Caco-2 (cell line): ENCODE measurements at regions not wholly inside any gene's neighbourhood (a gene's known extent, or its start where the extent isn't known, plus 50 kb on each side); places are given as distances from the start of the nearest gene placed in this dataset.

Experiments used
- BruUV-seq: library from RNA; stranded (reverse); fragments of 400-500 nt; replicated peaks from 2 replicates; lab custom pipeline; 2021; lab: Mats Ljungman, UMichigan
- CTCF ChIA-PET: fragments of 300-600 bp; sonication (Branson Sonifier 250); formaldehyde crosslinking; loops from one replicate; lab custom pipeline; 2022; ENCODE audit warnings: antibody characterized with exemption; lab: Charles Lee
- POLR2A ChIA-PET: fragments of 300-600 bp; sonication (Branson Sonifier 250); formaldehyde crosslinking; loops from one replicate; lab custom pipeline; 2022; ENCODE audit warnings: antibody characterized with exemption; lab: Charles Lee
- DNase-seq, 2 experiments: peaks; one replicate each; pipeline versions ENCODE4 v3.0.0 to v3.0.0-alpha.2; 2020 to 2022
- H3K27me3 ChIP-seq: replicated peaks from 2 replicates; pipeline ENCODE4 v1.6.0; 2011; ENCODE audit warnings: low read length; ENCODE audit not compliant: control insufficient read depth, insufficient read depth
- H3K36me3 ChIP-seq: 2 replicates; pipeline ENCODE4 v1.5.1; 2011; ENCODE audit warnings: low read length; ENCODE audit not compliant: control insufficient read depth, insufficient read depth
- H3K4me1 ChIP-seq: fragments of 250-450 bp; sonication (Bioruptor Pico); 2 replicates; pipeline ENCODE4 v1.5.1; 2020; ENCODE audit warnings: mild to moderate bottlenecking
- H3K4me3 ChIP-seq: 2 replicates; pipeline ENCODE4 v1.5.1; 2011; ENCODE audit warnings: low read depth, mild to moderate bottlenecking, control low read depth, low read length
- H3K9me3 ChIP-seq: fragments of 250-450 bp; sonication (Bioruptor Pico); 2 replicates; pipeline ENCODE4 v1.5.1; 2020; ENCODE audit warnings: mild to moderate bottlenecking, moderate library complexity
- H3K27ac Mint-ChIP-seq: one replicate; pipeline ENCODE4 v1.8.0; 2022; ENCODE audit warnings: mixed read lengths; ENCODE audit not compliant: unreplicated experiment
- H3K27me3 Mint-ChIP-seq: one replicate; pipeline ENCODE4 v1.8.0; 2022; ENCODE audit warnings: mixed read lengths; ENCODE audit not compliant: insufficient read depth, unreplicated experiment
- H3K36me3 Mint-ChIP-seq: one replicate; pipeline ENCODE4 v1.8.0; 2022; ENCODE audit warnings: mild to moderate bottlenecking, mixed read lengths; ENCODE audit not compliant: insufficient read depth, unreplicated experiment
- H3K4me1 Mint-ChIP-seq: one replicate; pipeline ENCODE4 v1.8.0; 2022; ENCODE audit warnings: low read depth, mixed read lengths; ENCODE audit not compliant: unreplicated experiment
- H3K4me3 Mint-ChIP-seq: one replicate; pipeline ENCODE4 v1.8.0; 2022; ENCODE audit warnings: mild to moderate bottlenecking, moderate library complexity, mixed read lengths; ENCODE audit not compliant: unreplicated experiment
- H3K9me3 Mint-ChIP-seq: one replicate; pipeline ENCODE4 v1.8.0; 2022; ENCODE audit warnings: mixed read lengths; ENCODE audit not compliant: unreplicated experiment
- CTCF ChIP-seq, 2 experiments: fragments of 200-600 bp in 1 of 2; IDR thresholded peaks; 1 replicate in 1 of 2; 2 replicates in 1 of 2; pipeline versions ENCODE4 v1.5.1 to v1.8.0; 2011 to 2022; ENCODE audit warnings: antibody characterized with exemption in 1 of 2, control low read depth in 1 of 2, inconsistent platforms in 1 of 2, low read depth in 1 of 2, low read length in 1 of 2, mild to moderate bottlenecking in 1 of 2, moderate library complexity in 1 of 2; ENCODE audit not compliant: insufficient read depth in 1 of 2, severe bottlenecking in 1 of 2, unreplicated experiment in 1 of 2
- intact Hi-C: fragments of 100-400 bp; cut with micrococcal nuclease; formaldehyde crosslinking; loops from one replicate; pipeline ENCODE4 v1.10.0; 2022; ENCODE audit not compliant: unreplicated experiment

GRCh38 chr13:33757713-33758112 is 60.2 kb upstream of the RFC3 start:
- H3K36me3 ChIP-seq = no peaks in the 10 kb centered on the region
- ChIA-PET POLR2A (no interaction called here), CTCF (no interaction called here)
- no peak overlapping the region for H3K27ac Mint-ChIP-seq
- H3K27me3 ChIP-seq = no peaks in the 10 kb centered on the region
- no TSS peak for BruUV-seq
- no peaks in the 10 kb centered on the region for H3K4me1 Mint-ChIP-seq
- 0 out of 2 replicates have a peak, but pooled peaks cover 5% of the 10 kb centered on the region for H3K4me1 ChIP-seq
- H3K9me3 Mint-ChIP-seq = no peaks in the 10 kb centered on the region
- no peak for DNase-seq
- H3K27me3 Mint-ChIP-seq = no peaks in the 10 kb centered on the region
- no peak overlapping the region for H3K4me3 ChIP-seq
- H3K4me3 Mint-ChIP-seq = no peak overlapping the region
- H3K9me3 ChIP-seq = no peaks in the 10 kb centered on the region
- H3K36me3 Mint-ChIP-seq = no peaks in the 10 kb centered on the region
- no peak for TF ChIP-seq CTCF (IDR thresholded peaks at IDR 0.05; ENCODE audit: insufficient read depth in 1 of 2, low read depth in 1 of 2, low read length in 1 of 2, severe bottlenecking in 1 of 2, unreplicated experiment in 1 of 2)
- intact Hi-C loops = no loop called here

GRCh38 chr13:33758113-33758512 is 59.8 kb upstream of the RFC3 start:
- ChIA-PET POLR2A (no interaction called here), CTCF (no interaction called here)
- BruUV-seq = no TSS peak
- no peak overlapping the region for H3K4me3 ChIP-seq
- no peaks in the 10 kb centered on the region for H3K27me3 Mint-ChIP-seq
- H3K4me1 Mint-ChIP-seq = no peaks in the 10 kb centered on the region
- H3K9me3 Mint-ChIP-seq = no peaks in the 10 kb centered on the region
- no peaks in the 10 kb centered on the region for H3K9me3 ChIP-seq
- H3K4me3 Mint-ChIP-seq = no peak overlapping the region
- H3K27me3 ChIP-seq = no peaks in the 10 kb centered on the region
- no peak for DNase-seq
- H3K27ac Mint-ChIP-seq = no peak overlapping the region
- TF ChIP-seq CTCF (IDR thresholded peaks at IDR 0.05; ENCODE audit: insufficient read depth in 1 of 2, low read depth in 1 of 2, low read length in 1 of 2, severe bottlenecking in 1 of 2, unreplicated experiment in 1 of 2) = no peak
- intact Hi-C loops = no loop called here
- 0 out of 2 replicates have a peak, but pooled peaks cover 5% of the 10 kb centered on the region for H3K4me1 ChIP-seq
- no peaks in the 10 kb centered on the region for H3K36me3 Mint-ChIP-seq
- H3K36me3 ChIP-seq = no peaks in the 10 kb centered on the region

- ChIA-PET POLR2A (no interaction called here), CTCF (interaction anchor here (1.3 kb wide), 1 partner anchor 16 kb away, joined by 3 read pairs; no protein-coding TSS in a partner anchor)
- peaks cover 9% of the 10 kb centered on the region for H3K27me3 Mint-ChIP-seq
- DNase-seq = peak in 1 of 2 experiments; percentile 21
- H3K27me3 ChIP-seq = no peaks in the 10 kb centered on the region
- intact Hi-C loops = no loop called here
- no peak overlapping the region for H3K27ac Mint-ChIP-seq
- no peak overlapping the region for H3K4me3 ChIP-seq
- H3K4me3 Mint-ChIP-seq = no peak overlapping the region
- no peaks in the 10 kb centered on the region for H3K9me3 ChIP-seq
- 0 out of 2 replicates have a peak, but pooled peaks cover 5% of the 10 kb centered on the region for H3K4me1 ChIP-seq
- no peaks in the 10 kb centered on the region for H3K36me3 ChIP-seq
- no peaks in the 10 kb centered on the region for H3K36me3 Mint-ChIP-seq
- BruUV-seq = no TSS peak
- TF ChIP-seq CTCF (IDR thresholded peaks at IDR 0.05; ENCODE audit: insufficient read depth in 1 of 2, low read depth in 1 of 2, low read length in 1 of 2, severe bottlenecking in 1 of 2, unreplicated experiment in 1 of 2) = no peak
- no peaks in the 10 kb centered on the region for H3K4me1 Mint-ChIP-seq
- H3K9me3 Mint-ChIP-seq = no peaks in the 10 kb centered on the region
Measured at GRCh38 chr13:33761740-33762139, 56.2 kb upstream of the RFC3 start.
